H1 (cell line): ENCODE measurements at regions not wholly inside any gene's neighbourhood (a gene's known extent, or its start where the extent isn't known, plus 50 kb on each side); places are given as distances from the start of the nearest gene placed in this dataset.

Experiments used
- POU5F1 ChIP-seq: IDR thresholded peaks from 2 replicates; pipeline ENCODE4 v1.6.1; 2011; ENCODE audit warnings: low read depth, mild to moderate bottlenecking, low read length, moderate library complexity
- SUZ12 ChIP-seq: fragments of 200-600 bp; sonication (generic); IDR thresholded peaks from 2 replicates; pipeline ENCODE4 v1.6.1; 2012; ENCODE audit warnings: mild to moderate bottlenecking, inconsistent platforms, low read length, moderate library complexity, mixed read lengths
- TEAD4 ChIP-seq: IDR thresholded peaks from 2 replicates; pipeline ENCODE4 v1.6.1; 2012; ENCODE audit warnings: low read depth, low read length, inconsistent platforms, mixed read lengths

DNA sequence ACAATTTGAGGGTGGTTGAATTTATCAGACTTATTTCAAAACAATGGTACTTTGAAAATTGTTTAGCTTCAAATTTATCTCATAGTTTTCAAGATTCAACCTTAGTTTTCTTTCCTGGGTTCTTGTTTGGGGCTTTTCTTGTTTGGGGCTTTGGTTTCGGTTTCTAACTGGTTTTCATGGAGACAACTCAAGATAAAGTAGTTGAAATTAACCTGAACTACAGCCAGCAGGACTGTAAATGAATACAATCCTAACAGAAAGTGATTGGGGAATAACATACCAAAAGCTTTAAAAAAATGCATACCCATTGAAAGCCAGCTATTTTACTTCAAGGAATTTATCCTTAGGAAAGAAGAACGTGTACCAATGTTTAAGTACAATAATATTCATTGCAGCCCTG lies 133.5 kb upstream of the SLC14A2 start (continued):
- TF ChIP-seq POU5F1 (no peak), TEAD4 (no peak), SUZ12 (no peak)
